Glomerular endothelial cell (primary cell): ENCODE measurements at regions not wholly inside any gene's neighbourhood (a gene's known extent, or its start where the extent isn't known, plus 50 kb on each side); places are given as distances from the start of the nearest gene placed in this dataset.

Experiments used
- DNase-seq: peaks from one replicate; pipeline ENCODE4 v3.0.0-alpha.2; 2011; ENCODE audit warnings: low read depth, low spot score; ENCODE audit errors: extremely low read depth

DNA sequence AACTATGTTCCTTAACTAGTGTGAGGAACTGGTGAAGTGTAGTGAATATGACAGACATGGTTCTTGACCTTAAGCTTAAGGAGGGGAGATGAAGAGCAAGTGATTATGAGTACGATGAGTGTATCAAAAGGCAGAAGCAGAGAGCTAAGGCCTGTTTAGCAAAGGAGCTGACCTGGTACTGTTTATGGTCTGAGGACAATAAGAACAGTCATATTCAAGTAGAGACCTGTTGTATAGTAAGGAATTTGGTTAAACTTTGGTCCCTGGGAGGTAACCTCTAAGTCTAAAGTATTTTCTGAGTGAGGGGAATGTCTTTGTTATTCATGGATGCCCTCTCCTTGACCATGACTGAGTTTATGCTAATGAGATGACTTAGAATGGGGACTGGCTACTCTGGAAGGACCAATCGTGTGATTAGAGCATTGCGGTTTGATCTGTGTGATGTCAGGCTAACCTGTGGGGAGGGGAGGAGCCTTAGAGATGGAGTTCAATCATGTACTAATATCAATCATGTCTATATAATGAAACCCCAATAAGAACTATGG, 389.3 kb downstream of the BMP4 start:
- DNase-seq: no peak

- no peak for DNase-seq
These were observed 391.8 kb downstream of the BMP4 start for GRCh38 chr14:53564870-53565269.

DNA sequence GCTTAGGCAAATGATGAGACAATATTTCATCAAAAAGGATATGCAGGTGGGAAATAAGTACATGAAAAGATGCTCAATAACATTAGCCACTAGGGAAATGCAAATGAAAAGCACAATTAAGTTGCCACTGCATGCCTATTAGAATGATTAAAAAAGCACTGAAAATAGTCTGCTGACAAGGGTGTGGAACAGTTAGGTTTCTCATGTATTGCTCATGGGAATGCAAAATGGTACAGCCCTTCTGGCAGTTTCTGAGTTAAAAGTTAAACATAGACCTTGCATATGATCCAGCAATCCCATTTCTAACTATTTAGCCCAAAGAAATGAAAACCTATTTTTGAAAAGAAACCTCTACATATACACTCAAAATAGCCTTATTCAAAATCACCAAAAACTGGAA, 393.0 kb downstream of the BMP4 start:
- DNase-seq: no peak

- no peak for DNase-seq
These were observed 400.1 kb upstream of the DDHD1 start for GRCh38 chr14:53553221-53553620.

DNA sequence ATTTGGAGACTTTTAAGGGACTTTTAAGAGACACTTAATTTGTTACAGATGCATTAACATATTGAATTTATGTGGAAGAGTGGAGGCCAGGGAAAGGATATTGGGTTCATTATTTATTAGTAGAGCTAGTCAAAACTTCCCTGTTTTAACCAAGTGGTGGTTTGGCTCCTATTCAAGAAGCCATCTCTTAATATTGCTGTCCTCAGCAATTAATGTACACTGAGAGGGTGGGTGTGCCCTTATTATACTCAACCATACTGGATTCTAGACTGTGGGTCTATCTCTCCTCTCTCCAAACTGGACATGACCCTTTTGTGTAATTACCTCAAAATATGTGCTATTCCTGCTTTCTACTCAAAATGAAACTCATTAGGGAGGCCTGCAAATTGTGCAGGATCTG, 398.7 kb upstream of the DDHD1 start:
- DNase-seq: no peak

DNA sequence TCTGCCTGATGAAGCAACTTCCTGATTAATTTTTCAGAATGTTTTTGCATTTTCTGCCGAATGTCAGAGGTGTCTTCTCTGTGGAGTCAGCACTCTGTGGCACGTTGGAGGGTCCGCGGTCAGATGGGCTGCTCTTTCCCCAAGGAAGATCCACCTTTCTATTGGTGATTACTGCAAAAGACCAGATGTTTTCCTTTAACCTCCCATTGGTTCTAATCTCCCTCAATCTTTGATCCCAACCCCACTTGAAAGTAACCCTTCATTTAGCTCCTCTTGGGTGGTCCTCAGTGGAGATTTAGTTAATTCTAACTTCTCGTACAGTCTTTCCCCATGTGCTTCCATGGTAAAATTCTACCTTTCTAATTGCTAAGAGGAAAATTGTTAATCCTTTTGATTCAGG, 397.7 kb upstream of the DDHD1 start:
- no peak for DNase-seq

GRCh38 chr14:53549956-53550355, 396.8 kb upstream of the DDHD1 start:
- peak; percentile 52 for DNase-seq

DNA sequence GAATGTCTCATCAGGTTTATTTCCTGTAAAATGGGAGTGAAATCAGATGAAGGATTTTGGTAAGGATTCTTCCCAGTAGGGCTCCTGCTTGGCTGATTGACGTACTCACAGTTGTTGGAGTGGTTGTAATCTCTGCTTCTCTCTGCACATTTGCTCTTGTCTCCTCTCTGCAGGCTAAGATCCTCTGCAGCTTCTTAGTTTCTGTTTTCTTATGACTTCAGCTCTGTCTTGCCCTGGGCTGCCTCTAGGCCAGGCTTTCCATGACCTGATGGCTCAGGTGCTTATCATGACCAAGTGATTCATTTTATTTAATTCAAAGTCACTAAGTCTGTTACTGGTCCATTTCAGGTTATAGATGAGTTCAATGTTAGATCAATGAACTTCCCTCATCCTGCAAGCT, 394.5 kb upstream of the DDHD1 start:
- DNase-seq: no peak

DNA sequence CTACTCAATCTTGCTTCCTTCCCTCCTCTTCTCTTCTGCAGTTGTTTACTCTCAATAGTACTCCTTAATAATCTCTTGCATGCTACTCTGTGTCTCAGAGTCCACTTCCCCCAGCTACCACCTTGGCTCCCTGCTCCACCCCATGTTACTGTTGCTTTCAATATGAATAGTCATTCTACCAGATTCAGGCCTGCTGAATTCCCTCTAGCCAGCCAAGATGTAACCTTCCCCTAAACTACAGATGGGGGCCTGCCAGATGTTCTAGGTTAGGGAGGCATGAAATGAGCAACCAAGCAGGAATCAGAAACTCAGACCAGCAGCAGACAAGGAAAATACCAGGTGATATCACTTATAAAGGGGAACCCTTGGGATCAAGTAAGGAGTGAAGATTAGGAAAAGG, 392.1 kb upstream of the DDHD1 start:
- no peak for DNase-seq

GRCh38 chr14:53542732-53543131, 389.6 kb upstream of the DDHD1 start:
- peak; percentile 96 for DNase-seq

- DNase-seq: no peak
These were observed 388.3 kb upstream of the DDHD1 start for GRCh38 chr14:53541411-53541810.

DNA sequence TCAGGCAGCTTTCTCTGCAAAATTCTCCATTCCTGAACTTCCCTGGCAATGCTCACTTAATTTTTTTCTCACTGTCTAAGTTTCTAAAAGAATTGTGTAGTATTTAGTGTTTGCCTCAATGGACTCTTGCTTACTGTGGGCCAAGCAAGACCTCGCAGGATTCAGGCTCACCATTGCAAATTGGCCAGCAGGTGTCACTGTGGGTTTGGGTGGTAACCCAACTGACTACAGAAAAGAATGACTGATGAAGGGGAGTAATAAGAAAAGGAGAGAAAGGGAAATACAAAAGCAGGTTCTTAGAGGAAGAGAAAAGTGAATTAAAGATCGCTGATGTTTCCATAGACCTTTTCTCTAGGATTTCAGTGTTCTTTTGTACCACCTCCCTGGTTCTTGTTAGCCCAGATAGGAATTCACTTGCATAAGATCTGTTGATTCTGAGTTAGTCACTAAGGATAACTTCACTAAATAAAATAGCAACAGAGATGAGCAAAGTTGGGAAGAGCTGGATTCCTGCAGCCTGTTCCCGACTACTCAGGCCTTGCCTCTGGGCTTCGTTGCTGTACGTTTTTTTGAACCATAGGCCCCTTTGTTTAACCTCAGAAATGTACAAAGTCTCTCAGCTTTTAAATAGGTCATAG, 386.5 kb upstream of the DDHD1 start:
- DNase-seq: peak; percentile 75

- no peak for DNase-seq
These were observed 385.3 kb upstream of the DDHD1 start for GRCh38 chr14:53538316-53538881.

DNA sequence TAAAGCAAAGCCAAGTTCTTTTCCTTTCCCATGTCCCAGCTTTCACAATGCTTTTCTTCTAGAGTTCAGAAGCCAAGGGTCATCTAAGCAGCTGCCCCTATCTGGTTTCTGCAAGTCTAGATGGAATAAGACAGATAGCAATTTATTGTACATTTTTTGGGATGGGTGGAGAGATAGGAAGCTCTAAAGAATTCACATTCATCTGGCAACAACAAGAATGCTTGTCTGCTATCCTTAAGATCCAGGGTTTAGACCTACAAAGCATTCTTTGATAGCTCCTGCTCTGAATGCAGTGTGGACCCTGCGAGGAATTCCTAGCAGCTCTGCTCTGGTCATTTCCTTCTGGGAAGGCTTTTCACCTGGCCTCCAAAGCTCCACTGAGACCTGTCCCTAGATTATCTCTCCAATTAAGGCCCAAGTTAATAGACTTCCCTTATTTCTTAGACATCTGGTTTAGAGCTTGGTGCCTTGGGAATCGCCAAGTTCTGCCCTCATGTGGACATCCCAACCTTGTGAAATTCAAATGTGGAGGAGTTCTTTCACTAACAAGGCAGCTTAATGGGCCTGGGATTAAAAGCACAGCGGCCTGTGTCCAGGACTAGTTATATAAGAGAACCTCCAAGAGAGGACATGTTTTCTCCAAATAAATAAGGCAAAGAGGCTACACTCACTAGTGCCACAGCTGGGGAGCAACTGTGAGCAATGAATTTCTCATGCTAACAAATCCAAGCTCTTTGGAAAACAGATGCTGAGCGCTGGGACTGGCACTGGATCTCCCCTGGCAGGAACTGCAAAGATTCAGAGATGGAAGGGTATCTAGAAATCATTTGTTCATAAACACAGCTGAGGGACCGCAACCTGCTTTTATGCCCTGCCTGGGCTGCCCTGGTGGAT, 384.5 kb upstream of the DDHD1 start:
- DNase-seq: no peak

DNA sequence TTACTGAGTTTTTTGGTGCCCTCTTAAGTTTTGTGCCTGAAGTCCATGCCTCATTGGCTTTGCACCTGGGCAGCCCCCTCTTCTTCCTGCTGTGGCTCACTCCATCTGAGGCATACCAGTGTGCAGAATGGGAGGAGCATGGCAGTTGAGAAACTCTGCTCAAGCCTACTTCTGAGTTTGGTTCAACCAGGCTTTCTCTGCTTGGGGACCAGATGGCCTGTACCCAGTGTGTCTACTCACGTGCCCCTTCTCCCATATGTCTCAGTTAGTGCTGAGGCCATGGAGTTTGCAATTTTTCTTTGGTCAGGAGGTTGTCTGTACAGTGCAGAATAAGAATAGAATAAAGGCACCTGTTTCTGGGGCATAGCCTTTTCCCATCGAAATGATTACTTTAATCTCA, 383.3 kb upstream of the DDHD1 start:
- DNase-seq: no peak

GRCh38 chr14:53534841-53535240, 381.7 kb upstream of the DDHD1 start:
- no peak for DNase-seq

GRCh38 chr14:53533384-53533970, 380.4 kb upstream of the DDHD1 start:
- no peak for DNase-seq

DNA sequence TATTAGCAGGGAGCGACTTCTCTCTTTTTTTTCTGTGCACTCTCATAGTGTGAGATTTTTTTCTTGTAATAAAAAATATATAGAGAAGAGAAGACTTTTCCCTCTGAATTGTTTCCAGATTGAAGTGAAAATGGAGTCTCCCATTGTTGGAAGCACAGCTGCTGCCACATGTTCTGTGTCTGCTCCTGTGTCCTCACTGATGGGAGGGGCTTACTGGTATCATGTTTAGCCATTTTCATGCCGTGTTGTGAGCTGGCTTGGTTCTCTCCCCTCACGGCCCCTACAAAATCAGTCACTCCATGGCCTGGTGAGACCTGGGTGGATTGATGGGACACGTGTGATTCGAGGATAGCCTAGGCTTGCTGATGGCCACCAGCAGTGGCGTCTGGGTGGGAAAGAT, 379.7 kb upstream of the DDHD1 start:
- no peak for DNase-seq

DNA sequence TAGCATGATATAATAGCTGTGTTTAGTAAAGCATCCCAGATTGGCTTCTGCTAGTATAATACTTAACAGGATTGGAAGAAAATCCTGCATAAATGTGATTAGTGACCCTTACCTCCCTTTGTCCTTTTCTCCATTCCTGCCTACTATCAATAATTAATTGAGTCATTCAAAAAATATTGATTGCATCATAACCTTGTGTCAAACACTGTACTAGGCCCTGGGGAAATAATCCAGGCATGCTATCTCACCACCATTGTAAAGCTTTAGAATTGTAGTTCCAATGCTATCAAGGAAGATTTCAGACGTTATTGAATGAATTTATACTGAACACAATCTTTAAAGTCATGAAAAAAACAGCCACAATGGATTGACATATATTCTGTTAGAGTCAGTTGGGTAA, 378.6 kb upstream of the DDHD1 start:
- DNase-seq: no peak

DNA sequence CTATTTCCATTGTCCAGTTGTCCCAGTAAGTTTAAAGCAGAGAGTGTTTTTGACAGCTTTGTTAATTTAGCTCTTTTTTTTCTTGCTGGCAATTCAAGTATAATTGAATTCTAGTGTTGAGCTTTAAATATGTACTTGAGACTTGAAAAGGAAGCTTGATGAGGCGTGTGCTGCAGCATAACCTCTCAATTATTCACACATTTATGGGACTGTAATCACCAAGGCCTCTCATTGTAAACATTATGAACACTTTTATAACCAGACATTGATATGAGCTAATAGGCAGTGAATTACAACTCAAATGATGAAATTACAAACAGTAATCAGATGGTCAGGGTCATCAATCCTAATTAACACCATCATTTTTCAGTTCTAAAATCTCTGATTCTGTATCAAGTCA, 378.0 kb upstream of the DDHD1 start:
- no peak for DNase-seq

- no peak for DNase-seq
These were observed 376.4 kb upstream of the DDHD1 start for GRCh38 chr14:53529519-53529918.
